Left lung (tissue), 4 donors: ENCODE measurements at regions not wholly inside any gene's neighbourhood (a gene's known extent, or its start where the extent isn't known, plus 50 kb on each side); places are given as distances from the start of the nearest gene placed in this dataset.

Source experiments
- ATAC-seq: fragments of 200-7000 bp; cut with Tn5 transposase; one replicate; pipeline ENCODE4 v1.9.1; 2020; ENCODE audit warnings: moderate library complexity
- DNase-seq, 4 donors: peaks; one replicate each; pipeline ENCODE4 v3.0.0-alpha.2; 2013 to 2020
- H3K27ac ChIP-seq, 2 donors: fragments of 200-600 bp; sonication (generic) in 1 of 2; one replicate each; pipeline versions ENCODE4 v1.5.0 to v1.8.0; 2020 to 2021
- H3K27me3 ChIP-seq, 2 donors: fragments of 200-600 bp; sonication (generic) in 1 of 2; one replicate each; pipeline versions ENCODE4 v1.5.0 to v1.8.0; 2020 to 2021
- H3K36me3 ChIP-seq, 2 donors: fragments of 200-600 bp; sonication (generic) in 1 of 2; one replicate each; pipeline versions ENCODE4 v1.5.0 to v1.8.0; 2020 to 2021
- H3K4me1 ChIP-seq, 2 donors: fragments of 200-600 bp; one replicate each; pipeline ENCODE4 v1.8.0; 2021
- H3K4me3 ChIP-seq, 2 donors: fragments of 200-600 bp; sonication (generic) in 1 of 2; one replicate each; pipeline versions ENCODE4 v1.5.0 to v1.8.0; 2020 to 2021; ENCODE audit warnings: mild to moderate bottlenecking in 1 of 2
- H3K9me3 ChIP-seq, 2 donors: fragments of 200-600 bp; sonication (generic) in 1 of 2; one replicate each; pipeline versions ENCODE4 v1.5.0 to v1.8.0; 2020 to 2021
- intact Hi-C, 2 donors: fragments of 100-400 bp; cut with DNase I; formaldehyde crosslinking; loops; one replicate each; pipeline versions ENCODE4 v1.11.2 to v1.14.2; 2022
- TF ChIP-seq, protein P1 (sequence below), 2 donors: fragments of 200-600 bp; sonication (generic) in 1 of 2; IDR thresholded peaks; one replicate each; pipeline versions ENCODE4 v1.5.0 to v1.8.0; 2021; ENCODE audit warnings: antibody characterized with exemption in 2 of 2
- donor health status: DM: no; HTN: yes; CAD: no.
- donor health status: DM: no; HTN: no; CAD: no.

- H3K4me1 ChIP-seq, result no peaks in the 10 kb centered on the region
- no peaks in the 10 kb centered on the region for H3K27me3 ChIP-seq
Measured at GRCh38 chr3:194225988-194226663, 90.2 kb downstream of the HES1 start.

GRCh38 chr3:194231929-194232832 lies 96.2 kb downstream of the HES1 start:
- intact Hi-C loops, result no loop called here
- H3K4me1 ChIP-seq, result no peaks in the 10 kb centered on the region
- H3K4me3 ChIP-seq, result no peak overlapping the region
- DNase-seq (no peak), ATAC-seq (no peak)
- no peak overlapping the region for H3K27ac ChIP-seq
- no peaks in the 10 kb centered on the region for H3K27me3 ChIP-seq
- no peaks in the 10 kb centered on the region for H3K9me3 ChIP-seq
- no peaks in the 10 kb centered on the region for H3K36me3 ChIP-seq
- TF ChIP-seq, protein P1, sequence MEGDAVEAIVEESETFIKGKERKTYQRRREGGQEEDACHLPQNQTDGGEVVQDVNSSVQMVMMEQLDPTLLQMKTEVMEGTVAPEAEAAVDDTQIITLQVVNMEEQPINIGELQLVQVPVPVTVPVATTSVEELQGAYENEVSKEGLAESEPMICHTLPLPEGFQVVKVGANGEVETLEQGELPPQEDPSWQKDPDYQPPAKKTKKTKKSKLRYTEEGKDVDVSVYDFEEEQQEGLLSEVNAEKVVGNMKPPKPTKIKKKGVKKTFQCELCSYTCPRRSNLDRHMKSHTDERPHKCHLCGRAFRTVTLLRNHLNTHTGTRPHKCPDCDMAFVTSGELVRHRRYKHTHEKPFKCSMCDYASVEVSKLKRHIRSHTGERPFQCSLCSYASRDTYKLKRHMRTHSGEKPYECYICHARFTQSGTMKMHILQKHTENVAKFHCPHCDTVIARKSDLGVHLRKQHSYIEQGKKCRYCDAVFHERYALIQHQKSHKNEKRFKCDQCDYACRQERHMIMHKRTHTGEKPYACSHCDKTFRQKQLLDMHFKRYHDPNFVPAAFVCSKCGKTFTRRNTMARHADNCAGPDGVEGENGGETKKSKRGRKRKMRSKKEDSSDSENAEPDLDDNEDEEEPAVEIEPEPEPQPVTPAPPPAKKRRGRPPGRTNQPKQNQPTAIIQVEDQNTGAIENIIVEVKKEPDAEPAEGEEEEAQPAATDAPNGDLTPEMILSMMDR (IDR thresholded peaks at IDR 0.05), result no peak

More at GRCh38 chr3:194225988-194226663, 90.2 kb downstream of the HES1 start:
- H3K4me3 ChIP-seq, result no peak overlapping the region
- ATAC-seq (no peak), DNase-seq (no peak)
- intact Hi-C loops, result no loop called here
- H3K36me3 ChIP-seq, result no peaks in the 10 kb centered on the region
- no peak overlapping the region for H3K27ac ChIP-seq
- H3K9me3 ChIP-seq, result no peaks in the 10 kb centered on the region
- TF ChIP-seq, protein P1 (IDR thresholded peaks at IDR 0.05), result no peak

DNA sequence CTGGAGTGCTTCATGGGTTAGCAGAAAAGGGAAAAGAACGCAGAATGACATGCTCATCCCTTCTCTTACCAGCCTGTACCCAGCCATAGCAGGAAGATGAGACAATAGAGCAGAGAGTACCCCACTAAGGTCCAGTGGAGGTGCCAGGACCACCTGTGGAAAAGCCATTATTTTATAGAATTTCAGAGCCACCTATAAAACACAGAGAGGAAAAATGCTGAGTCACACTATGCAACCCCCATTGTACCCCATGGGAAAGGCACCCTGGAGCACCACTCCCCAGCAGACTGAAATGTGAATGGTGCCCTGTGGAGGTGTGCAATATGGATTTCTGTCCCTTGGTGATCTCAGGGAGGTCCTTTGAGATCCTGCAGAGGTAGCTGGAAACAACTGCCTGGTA lies 97.2 kb downstream of the HES1 start:
- ATAC-seq, result no peak
- intact Hi-C loops, result no loop called here
- Histone ChIP-seq H3K4me1 (no peaks in the 10 kb centered on the region), H3K27ac (no peak overlapping the region), H3K4me3 (no peak overlapping the region), H3K9me3 (no peaks in the 10 kb centered on the region), H3K36me3 (no peaks in the 10 kb centered on the region), H3K27me3 (no peaks in the 10 kb centered on the region)
- TF ChIP-seq, protein P1 (IDR thresholded peaks at IDR 0.05), result no peak
- no peak for DNase-seq

DNA sequence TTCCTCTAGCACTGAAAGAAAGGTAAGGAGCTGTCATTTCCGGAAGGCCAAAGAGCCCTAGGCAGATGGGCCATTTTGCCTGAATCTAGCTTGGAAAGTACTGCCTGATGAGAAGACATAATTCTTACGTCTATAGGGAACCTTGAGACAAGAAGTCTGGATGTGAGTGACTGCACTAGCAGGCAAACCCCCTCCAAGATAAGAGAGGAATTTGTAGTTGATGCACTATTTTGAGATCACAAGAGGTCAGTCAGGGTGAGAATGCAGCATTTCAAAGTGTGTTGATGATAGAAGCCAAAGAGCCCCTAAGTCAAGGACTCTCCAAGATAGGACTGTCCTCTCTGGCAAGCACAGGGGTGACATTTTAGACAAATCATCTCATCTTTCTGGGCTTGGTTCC lies 99.2 kb downstream of the HES1 start:
- Histone ChIP-seq H3K27me3 (no peaks in the 10 kb centered on the region), H3K4me3 (no peak overlapping the region), H3K4me1 (no peaks in the 10 kb centered on the region), H3K27ac (no peak overlapping the region), H3K36me3 (no peaks in the 10 kb centered on the region), H3K9me3 (no peaks in the 10 kb centered on the region)
- ATAC-seq (no peak), DNase-seq (no peak)
- intact Hi-C loops, result no loop called here
- TF ChIP-seq, protein P1 (IDR thresholded peaks at IDR 0.05), result no peak

GRCh38 chr3:194237110-194237509 lies 101.2 kb downstream of the HES1 start:
- H3K27ac ChIP-seq, result no peak overlapping the region
- ATAC-seq (no peak), DNase-seq (no peak)
- intact Hi-C loops, result no loop called here
- no peak overlapping the region for H3K4me3 ChIP-seq
- H3K9me3 ChIP-seq, result no peaks in the 10 kb centered on the region
- H3K36me3 ChIP-seq, result no peaks in the 10 kb centered on the region
- TF ChIP-seq, protein P1 (IDR thresholded peaks at IDR 0.05), result no peak
- H3K4me1 ChIP-seq, result no peaks in the 10 kb centered on the region
- H3K27me3 ChIP-seq, result no peaks in the 10 kb centered on the region
